Activated T-cell treated with anti-CD3 and anti-CD28 coated beads for 1 hour (primary cell): ENCODE measurements at regions not wholly inside any gene's neighbourhood (a gene's known extent, or its start where the extent isn't known, plus 50 kb on each side); places are given as distances from the start of the nearest gene placed in this dataset.

Experiments used
- DNase-seq: peaks from one replicate; pipeline ENCODE4 v3.0.0-alpha.2; 2020; ENCODE audit warnings: low read depth

- no peak for DNase-seq
Observed at GRCh38 chr22:22999523-22999922, 70.8 kb upstream of the GNAZ start.

- no peak for DNase-seq
Observed at GRCh38 chr22:23000657-23001347, 69.5 kb upstream of the GNAZ start.

GRCh38 chr22:23001463-23001862 lies 68.9 kb upstream of the GNAZ start:
- DNase-seq, result no peak

- DNase-seq, result no peak
Observed at GRCh38 chr22:23002612-23003180, 67.6 kb upstream of the GNAZ start.

- no peak for DNase-seq
Observed at GRCh38 chr22:23007823-23008222, 62.5 kb upstream of the GNAZ start.

GRCh38 chr22:23008896-23009295 lies 61.4 kb upstream of the GNAZ start:
- DNase-seq, result no peak
